Prostate gland (tissue), 2 donors: ENCODE measurements at regions not wholly inside any gene's neighbourhood (a gene's known extent, or its start where the extent isn't known, plus 50 kb on each side); places are given as distances from the start of the nearest gene placed in this dataset.
"Not testable (repeated sequence)": the region's sequence is repeated elsewhere in the genome, so short reads cannot be mapped to it uniquely, and the experiment has no call there.

ENCODE experiments used
- CTCF ChIP-seq, 4 experiments: fragments of 200-600 bp in 2 of 4; fragments of 450-650 bp in 2 of 4; sonication (generic) in 2 of 4; IDR thresholded peaks; 1 replicate in 3 of 4; 2 replicates in 1 of 4; pipeline ENCODE4 v1.5.1; 2016 to 2019; ENCODE audit warnings: antibody characterized with exemption in 4 of 4, mild to moderate bottlenecking in 2 of 4, moderate library complexity in 2 of 4
- POLR2A ChIP-seq: fragments of 450-650 bp; IDR thresholded peaks from one replicate; pipeline ENCODE4 v1.6.1; 2016; ENCODE audit warnings: antibody characterized with exemption, mild to moderate bottlenecking

- not testable (repeated sequence) for TF ChIP-seq POLR2A; CTCF (IDR thresholded peaks at IDR 0.05)
Observed at GRCh38 chr3:106360901-106361300, 492.1 kb upstream of the CBLB start.
